ENCODE measurements at regions not wholly inside any gene's neighbourhood (a gene's known extent, or its start where the extent isn't known, plus 50 kb on each side); places are given as distances from the start of the nearest gene placed in this dataset.
A peak's percentile ranks its signal among the peaks of the same experiment; 100 is the strongest.

GRCh38 chr7:17083392-17084165 lies 201.8 kb upstream of the AGR3 start:
- no peak for TF ChIP-seq CTCF (IDR thresholded peaks at IDR 0.05; ENCODE audit: control insufficient read depth, insufficient read depth, low read depth, low read length, missing control alignments)
- no peak overlapping the region for H3K4me3 ChIP-seq (ENCODE audit: control insufficient read depth, low read depth, low read length)
- no peak for DNase-seq (ENCODE audit: low read depth)

- H3K4me3 ChIP-seq (ENCODE audit: control insufficient read depth, low read depth, low read length) = no peak overlapping the region
- DNase-seq (ENCODE audit: low read depth) = no peak
- TF ChIP-seq CTCF (IDR thresholded peaks at IDR 0.05; ENCODE audit: control insufficient read depth, insufficient read depth, low read depth, low read length, missing control alignments) = no peak
Observed at GRCh38 chr7:17084166-17084475, 202.3 kb upstream of the AGR3 start.

GRCh38 chr7:17085186-17085585 lies 203.4 kb upstream of the AGR3 start:
- no peak for TF ChIP-seq CTCF (IDR thresholded peaks at IDR 0.05; ENCODE audit: control insufficient read depth, insufficient read depth, low read depth, low read length, missing control alignments)
- H3K4me3 ChIP-seq (ENCODE audit: control insufficient read depth, low read depth, low read length) = no peak overlapping the region
- DNase-seq (ENCODE audit: low read depth) = no peak

GRCh38 chr7:17086403-17086802 lies 204.6 kb upstream of the AGR3 start:
- H3K4me3 ChIP-seq (ENCODE audit: control insufficient read depth, low read depth, low read length) = no peak overlapping the region
- DNase-seq (ENCODE audit: low read depth) = no peak
- no peak for TF ChIP-seq CTCF (IDR thresholded peaks at IDR 0.05; ENCODE audit: control insufficient read depth, insufficient read depth, low read depth, low read length, missing control alignments)

- no peak overlapping the region for H3K4me3 ChIP-seq (ENCODE audit: control insufficient read depth, low read depth, low read length)
- DNase-seq (ENCODE audit: low read depth) = peak; percentile 76
Observed at GRCh38 chr7:17090751-17091150, 207.7 kb upstream of the AHR start.

GRCh38 chr7:17093461-17093860 lies 205.0 kb upstream of the AHR start:
- DNase-seq (ENCODE audit: low read depth) = no peak
- no peak overlapping the region for H3K4me3 ChIP-seq (ENCODE audit: control insufficient read depth, low read depth, low read length)
- TF ChIP-seq CTCF (IDR thresholded peaks at IDR 0.05; ENCODE audit: control insufficient read depth, insufficient read depth, low read depth, low read length, missing control alignments) = no peak

More at GRCh38 chr7:17090751-17091150, 207.7 kb upstream of the AHR start:
- no peak for TF ChIP-seq CTCF (IDR thresholded peaks at IDR 0.05; ENCODE audit: control insufficient read depth, insufficient read depth, low read depth, low read length, missing control alignments)
